H9 (cell line): ENCODE measurements at regions not wholly inside any gene's neighbourhood (a gene's known extent, or its start where the extent isn't known, plus 50 kb on each side); places are given as distances from the start of the nearest gene placed in this dataset.

Experiments
- DNase-seq: peaks from one replicate; pipeline ENCODE4 v3.0.0-alpha.2; 2017
- H2AFZ ChIP-seq: one replicate; pipeline ENCODE4 v1.6.1; 2013; ENCODE audit warnings: mild to moderate bottlenecking, low read length, control low read depth, moderate library complexity
- H2AK5ac ChIP-seq: 2 replicates; pipeline ENCODE4 v1.6.1; 2013; ENCODE audit warnings: low read length, control low read depth, mixed read lengths; ENCODE audit not compliant: insufficient read length
- H2BK120ac ChIP-seq: one replicate; pipeline ENCODE4 v1.6.1; 2013; ENCODE audit warnings: low read depth, mild to moderate bottlenecking, low read length, control low read depth, inconsistent platforms; ENCODE audit not compliant: poor library complexity, severe bottlenecking
- H2BK12ac ChIP-seq: 2 replicates; pipeline ENCODE4 v1.6.1; 2013; ENCODE audit warnings: low read length, control low read depth, mixed read lengths, low read depth; ENCODE audit not compliant: insufficient read length
- H2BK15ac ChIP-seq: 2 replicates; pipeline ENCODE4 v1.6.1; 2013; ENCODE audit warnings: low read depth, low read length, control low read depth
- H2BK20ac ChIP-seq: one replicate; pipeline ENCODE4 v1.6.1; 2013; ENCODE audit warnings: low read depth, mild to moderate bottlenecking, low read length, control low read depth, inconsistent platforms; ENCODE audit not compliant: poor library complexity, severe bottlenecking
- H2BK5ac ChIP-seq: 2 replicates; pipeline ENCODE4 v1.6.1; 2013; ENCODE audit warnings: low read length, control low read depth, mixed read lengths; ENCODE audit not compliant: insufficient read length
- H3K14ac ChIP-seq: 2 replicates; pipeline ENCODE4 v1.6.1; 2013; ENCODE audit warnings: low read length, control low read depth; ENCODE audit not compliant: insufficient read depth
- H3K18ac ChIP-seq: 2 replicates; pipeline ENCODE4 v1.6.1; 2013; ENCODE audit warnings: low read depth, mild to moderate bottlenecking, mixed read lengths, low read length, control low read depth; ENCODE audit not compliant: insufficient read length
- H3K23ac ChIP-seq: 2 replicates; pipeline ENCODE4 v1.6.1; 2013; ENCODE audit warnings: low read length, control low read depth, mixed read lengths, low read depth; ENCODE audit not compliant: insufficient read length
- H3K23me2 ChIP-seq: 2 replicates; pipeline ENCODE4 v1.6.1; 2013; ENCODE audit warnings: low read depth, mild to moderate bottlenecking, mixed read lengths, low read length, control low read depth; ENCODE audit not compliant: insufficient read length, poor library complexity, severe bottlenecking
- H3K27ac ChIP-seq: 2 replicates; pipeline ENCODE4 v1.5.1; 2013; ENCODE audit warnings: low read length, control low read depth, mixed read lengths, low read depth; ENCODE audit not compliant: insufficient read length
- H3K27me3 ChIP-seq: 2 replicates; pipeline ENCODE4 v1.6.1; 2013; ENCODE audit warnings: low read length, control low read depth, inconsistent platforms; ENCODE audit not compliant: insufficient read depth
- H3K4ac ChIP-seq: 2 replicates; pipeline ENCODE4 v1.6.1; 2013; ENCODE audit warnings: low read depth, mild to moderate bottlenecking, control low read depth, inconsistent platforms, low read length, moderate library complexity
- H3K4me1 ChIP-seq: 2 replicates; pipeline ENCODE4 v1.6.1; 2013; ENCODE audit warnings: low read length, control low read depth, inconsistent platforms; ENCODE audit not compliant: insufficient read depth
- H3K4me2 ChIP-seq: 2 replicates; pipeline ENCODE4 v1.6.1; 2013; ENCODE audit warnings: low read length, control low read depth, mixed read lengths; ENCODE audit not compliant: insufficient read length, insufficient read depth
- H3K56ac ChIP-seq: 2 replicates; pipeline ENCODE4 v1.6.1; 2013; ENCODE audit warnings: low read depth, mild to moderate bottlenecking, mixed read lengths, low read length, control low read depth; ENCODE audit not compliant: insufficient read length
- H3K79me1 ChIP-seq: 2 replicates; pipeline ENCODE4 v1.6.1; 2013; ENCODE audit warnings: low read depth, mild to moderate bottlenecking, moderate library complexity, low read length, control low read depth, inconsistent platforms; ENCODE audit not compliant: insufficient read depth, poor library complexity, severe bottlenecking
- H3K79me2 ChIP-seq: 2 replicates; pipeline ENCODE4 v1.6.1; 2013; ENCODE audit warnings: low read length, control low read depth, inconsistent platforms; ENCODE audit not compliant: insufficient read depth
- H3K9ac ChIP-seq: 2 replicates; pipeline ENCODE4 v1.6.1; 2013; ENCODE audit warnings: low read length, control low read depth, mixed read lengths; ENCODE audit not compliant: insufficient read length; ENCODE audit errors: extremely low read depth
- H3K9me3 ChIP-seq: one replicate; pipeline ENCODE4 v1.6.1; 2013; ENCODE audit warnings: low read depth, low read length, inconsistent platforms; ENCODE audit not compliant: control insufficient read depth
- H3T11ph ChIP-seq: one replicate; pipeline ENCODE4 v1.6.1; 2013; ENCODE audit warnings: mild to moderate bottlenecking, low read length, control low read depth, inconsistent platforms
- H4K20me1 ChIP-seq: one replicate; pipeline ENCODE4 v1.6.1; 2013; ENCODE audit not compliant: control insufficient read depth, insufficient read length, insufficient read depth
- H4K5ac ChIP-seq: 2 replicates; pipeline ENCODE4 v1.6.1; 2013; ENCODE audit warnings: low read depth, mild to moderate bottlenecking, mixed read lengths, low read length, control low read depth; ENCODE audit not compliant: insufficient read length
- H4K8ac ChIP-seq: replicated peaks from 2 replicates; pipeline ENCODE4 v1.6.1; 2013; ENCODE audit warnings: low read length, control low read depth, mixed read lengths, low read depth; ENCODE audit not compliant: insufficient read length
- H4K91ac ChIP-seq: 2 replicates; pipeline ENCODE4 v1.6.1; 2013; ENCODE audit warnings: low read depth, mild to moderate bottlenecking, moderate library complexity, mixed read lengths, low read length, control low read depth; ENCODE audit not compliant: insufficient read length
- H3K27ac Mint-ChIP-seq, 3 experiments: 2 replicates in 2 of 3; 3 replicates in 1 of 3; pipeline ENCODE4 v1.8.0; 2020 to 2021; ENCODE audit warnings: mixed read lengths in 3 of 3, mild to moderate bottlenecking in 1 of 3, moderate library complexity in 1 of 3
- H3K27me3 Mint-ChIP-seq: 2 replicates; pipeline ENCODE4 v1.8.0; 2021; ENCODE audit warnings: low read depth, mild to moderate bottlenecking, moderate library complexity, mixed read lengths
- H3K36me3 Mint-ChIP-seq, 3 experiments: 2 replicates in 2 of 3; 3 replicates in 1 of 3; pipeline ENCODE4 v1.8.0; 2020 to 2021; ENCODE audit warnings: low read depth in 3 of 3, mixed read lengths in 3 of 3; ENCODE audit not compliant: insufficient read depth in 1 of 3
- H3K4me1 Mint-ChIP-seq, 2 experiments: 2 replicates each; pipeline ENCODE4 v1.8.0; 2020; ENCODE audit warnings: mixed read lengths in 2 of 2
- H3K4me3 Mint-ChIP-seq, 2 experiments: 2 replicates in 1 of 2; 3 replicates in 1 of 2; pipeline ENCODE4 v1.8.0; 2020 to 2021; ENCODE audit warnings: mild to moderate bottlenecking in 2 of 2, mixed read lengths in 2 of 2, moderate library complexity in 1 of 2
- H3K9me3 Mint-ChIP-seq, 2 experiments: 2 replicates in 1 of 2; 3 replicates in 1 of 2; pipeline ENCODE4 v1.8.0; 2020; ENCODE audit warnings: mild to moderate bottlenecking in 2 of 2, mixed read lengths in 2 of 2, moderate library complexity in 1 of 2
- WGBS: extraction: QIAGEN DNeasy Blood & Tissue Kit; methylation state at CpG from one replicate; pipeline ENCODE4 v1.1.7; 2013; ENCODE audit warnings: missing lambda C conversion rate, low lambda C conversion rate, mixed read lengths; ENCODE audit not compliant: insufficient read length; ENCODE audit errors: extremely low coverage; 5-methylcytosine and 5-hydroxymethylcytosine counted together
- TF ChIP-seq, protein P1 (sequence below): fragments of 200-600 bp; sonication (generic); conservative IDR thresholded peaks from 3 replicates; pipeline ENCODE4 v1.8.0; 2021; ENCODE audit warnings: antibody characterized with exemption, mild to moderate bottlenecking

DNA sequence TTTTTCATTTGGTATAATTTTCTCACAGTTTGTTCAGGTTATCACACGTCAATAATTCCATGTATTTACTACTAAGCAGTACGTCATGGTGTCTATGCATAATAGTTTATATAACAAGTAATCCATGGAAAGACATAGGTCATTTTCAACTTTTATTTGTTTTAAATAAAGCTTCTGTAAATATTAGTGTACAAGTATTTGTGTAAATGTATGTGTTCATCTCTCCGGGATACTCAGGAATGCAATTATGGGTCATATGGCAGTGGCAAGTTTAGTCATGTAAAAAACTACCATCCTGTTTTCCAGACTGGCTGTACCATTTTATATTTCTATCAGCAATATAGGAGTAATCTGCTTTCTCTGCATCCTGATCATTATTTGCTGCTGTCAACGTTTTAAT is 231.1 kb upstream of the ZNF804A start:
- Histone ChIP-seq H2BK5ac (no peak overlapping the region), H2BK15ac (no peak overlapping the region), H3K4me1 (no peaks in the 10 kb centered on the region), H3K79me2 (no peaks in the 10 kb centered on the region), H3K27me3 (no peaks in the 10 kb centered on the region), H3K27ac (no peak overlapping the region), H2AFZ (no peak overlapping the region), H2BK20ac (no peak overlapping the region), H3K56ac (no peak overlapping the region), H3K23me2 (no peaks in the 10 kb centered on the region), H3T11ph (no peak overlapping the region), H4K5ac (no peak overlapping the region), H3K79me1 (no peaks in the 10 kb centered on the region), H3K9me3 (no peaks in the 10 kb centered on the region), H2BK120ac (no peak overlapping the region), H3K18ac (no peak overlapping the region), H3K9ac (no peak overlapping the region), H3K4me2 (no peak overlapping the region), H3K4ac (no peak overlapping the region), H3K23ac (no peak overlapping the region), H3K14ac (no peak overlapping the region), H4K20me1 (no peaks in the 10 kb centered on the region), H2BK12ac (no peak overlapping the region), H2AK5ac (no peak overlapping the region), H4K91ac (no peak overlapping the region), H4K8ac (no peak overlapping the region)
- Mint-ChIP-seq H3K36me3 (no peaks in the 10 kb centered on the region), H3K27me3 (no peaks in the 10 kb centered on the region), H3K9me3 (no peaks in the 10 kb centered on the region; a peak in 1 of 5 replicates), H3K4me3 (no peak overlapping the region), H3K4me1 (peaks cover 8 to 11% of the 10 kb centered on the region in 2 experiments), H3K27ac (no peak overlapping the region)
- no CpG with 5 or more reads among the region's 4 CpGs for whole genome bisulfite sequencing
- DNase-seq: no peak
- TF ChIP-seq, protein P1, sequence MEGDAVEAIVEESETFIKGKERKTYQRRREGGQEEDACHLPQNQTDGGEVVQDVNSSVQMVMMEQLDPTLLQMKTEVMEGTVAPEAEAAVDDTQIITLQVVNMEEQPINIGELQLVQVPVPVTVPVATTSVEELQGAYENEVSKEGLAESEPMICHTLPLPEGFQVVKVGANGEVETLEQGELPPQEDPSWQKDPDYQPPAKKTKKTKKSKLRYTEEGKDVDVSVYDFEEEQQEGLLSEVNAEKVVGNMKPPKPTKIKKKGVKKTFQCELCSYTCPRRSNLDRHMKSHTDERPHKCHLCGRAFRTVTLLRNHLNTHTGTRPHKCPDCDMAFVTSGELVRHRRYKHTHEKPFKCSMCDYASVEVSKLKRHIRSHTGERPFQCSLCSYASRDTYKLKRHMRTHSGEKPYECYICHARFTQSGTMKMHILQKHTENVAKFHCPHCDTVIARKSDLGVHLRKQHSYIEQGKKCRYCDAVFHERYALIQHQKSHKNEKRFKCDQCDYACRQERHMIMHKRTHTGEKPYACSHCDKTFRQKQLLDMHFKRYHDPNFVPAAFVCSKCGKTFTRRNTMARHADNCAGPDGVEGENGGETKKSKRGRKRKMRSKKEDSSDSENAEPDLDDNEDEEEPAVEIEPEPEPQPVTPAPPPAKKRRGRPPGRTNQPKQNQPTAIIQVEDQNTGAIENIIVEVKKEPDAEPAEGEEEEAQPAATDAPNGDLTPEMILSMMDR: no peak
